ENCODE measurements at regions not wholly inside any gene's neighbourhood (a gene's known extent, or its start where the extent isn't known, plus 50 kb on each side); places are given as distances from the start of the nearest gene placed in this dataset.
A peak's percentile ranks its signal among the peaks of the same experiment; 100 is the strongest.

DNA sequence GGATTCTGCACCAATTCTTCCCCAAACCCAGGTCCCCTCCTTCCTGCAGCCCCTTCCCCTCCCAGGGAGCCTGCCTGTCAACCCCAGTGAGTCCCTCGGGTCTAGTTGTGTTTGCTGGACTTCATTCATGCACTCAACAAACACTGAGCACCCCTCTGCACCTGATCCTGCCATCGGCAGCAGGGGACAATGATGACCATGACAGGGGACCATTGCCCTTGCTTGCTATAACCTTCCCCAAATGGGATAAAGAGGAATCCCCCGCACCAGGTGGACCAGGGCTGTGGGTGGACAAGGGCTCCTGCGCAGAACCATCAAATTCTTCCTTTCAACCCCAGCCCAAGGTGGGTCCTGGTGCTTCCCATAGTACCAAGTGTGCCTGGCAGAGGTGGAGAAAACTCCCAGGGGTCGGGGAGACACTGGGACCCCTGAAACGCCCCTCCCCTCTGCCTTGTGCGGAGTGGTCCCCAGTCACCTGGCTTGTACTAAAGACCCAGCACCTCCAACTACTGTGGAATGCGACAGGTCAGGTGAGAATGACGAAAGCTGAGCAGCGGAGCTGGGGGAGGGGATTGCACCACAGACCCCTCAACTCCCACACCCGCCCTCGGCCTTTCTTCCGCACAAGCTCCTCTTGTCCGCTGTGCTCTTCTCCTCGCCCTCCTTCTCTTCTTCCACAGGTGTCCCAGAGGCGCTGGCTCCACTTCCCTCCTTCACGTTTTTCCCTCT lies 119.9 kb upstream of the ZNF217 start:
- no peak for DNase-seq

- no peak for DNase-seq
Measured at GRCh38 chr20:53712212-53712977, 118.8 kb upstream of the ZNF217 start.

DNA sequence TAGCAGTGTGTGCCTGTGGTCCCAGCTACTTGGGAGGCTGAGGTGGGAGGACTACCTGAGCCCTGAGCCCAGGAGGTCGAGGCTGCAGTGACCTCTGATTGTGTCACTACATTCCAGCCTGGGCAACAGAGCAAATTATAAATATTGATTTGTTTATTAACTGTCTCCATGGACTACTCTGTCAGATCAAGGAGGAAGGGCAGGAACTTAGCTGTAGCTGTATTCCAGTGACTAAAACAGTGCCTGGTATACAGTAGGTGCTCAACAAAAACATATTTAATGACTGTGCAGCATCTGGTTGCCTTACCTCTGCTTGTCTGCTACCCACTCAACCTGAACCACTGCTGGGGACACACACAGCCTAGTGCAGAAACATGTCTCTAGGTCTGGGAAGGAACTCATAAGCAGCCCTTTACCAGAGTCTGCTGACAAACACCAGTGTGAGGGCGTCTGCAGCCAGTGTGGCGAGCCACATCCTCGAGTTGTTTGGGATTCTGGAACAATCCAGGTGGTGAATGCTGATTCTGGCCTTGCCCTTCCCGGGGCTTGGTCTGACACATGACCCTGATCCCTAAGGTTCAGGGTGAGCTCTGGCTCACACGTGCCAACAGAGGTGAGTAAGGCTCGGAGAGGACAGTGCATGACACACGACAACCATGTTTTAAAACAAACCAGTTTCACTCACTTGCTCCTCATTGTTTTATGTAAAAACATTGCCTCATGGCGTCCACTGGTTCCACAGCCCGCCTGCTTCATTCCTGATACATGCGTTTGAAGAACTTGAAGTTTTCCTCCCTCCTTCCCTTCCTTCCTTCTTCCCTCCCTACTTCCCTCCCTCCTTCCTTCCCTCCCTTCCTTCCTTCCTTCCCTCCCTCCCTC lies 117.9 kb upstream of the ZNF217 start:
- no peak for DNase-seq

DNA sequence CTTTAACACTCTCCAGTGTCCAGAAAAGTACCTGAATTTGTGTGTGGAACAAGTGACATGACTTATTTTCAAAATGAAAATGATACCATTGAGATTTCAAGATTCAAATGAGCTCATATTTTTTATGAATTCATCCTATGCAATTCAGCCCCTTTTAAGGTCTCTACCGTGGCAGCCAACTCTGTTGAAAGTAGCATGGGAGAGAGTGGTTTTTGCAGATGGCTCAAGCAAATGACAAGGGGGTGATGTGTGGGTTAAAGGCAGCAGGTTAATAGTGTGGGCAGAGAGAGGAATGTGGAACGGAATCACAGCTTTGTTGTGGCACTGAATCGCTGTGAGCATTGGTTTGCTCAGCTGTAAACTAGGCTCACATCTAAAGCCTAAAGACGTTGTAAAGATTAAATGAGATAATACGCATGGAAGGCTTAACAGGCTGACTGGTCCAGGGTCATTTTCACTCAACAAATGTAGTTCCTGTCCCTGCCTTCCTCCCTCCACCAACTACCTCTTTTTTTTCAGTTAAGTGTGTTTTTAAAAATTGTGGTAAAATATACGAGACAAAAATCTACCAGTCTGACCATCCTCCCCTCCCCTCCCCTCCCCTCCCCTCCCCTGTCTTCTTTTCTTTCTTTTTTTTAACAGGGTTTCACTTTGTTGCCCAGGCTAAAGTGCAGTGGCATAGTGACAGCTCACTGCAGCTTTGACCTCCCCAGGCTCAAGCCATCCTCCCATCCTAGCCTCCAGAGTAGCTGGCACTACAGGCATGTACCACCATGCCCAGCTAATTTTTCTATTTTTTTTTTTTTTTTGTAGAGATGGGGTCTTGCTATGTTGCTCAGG lies 114.7 kb upstream of the ZNF217 start:
- DNase-seq, result peak; percentile 25 to 43

- peak in 1 of 2 experiments; percentile 44 for DNase-seq
Measured at GRCh38 chr20:53707371-53708055, 113.9 kb upstream of the ZNF217 start.

- DNase-seq, result peak in 1 of 2 experiments; percentile 33
Measured at GRCh38 chr20:53706466-53707370, 113.1 kb upstream of the ZNF217 start.

GRCh38 chr20:53706008-53706465 lies 112.4 kb upstream of the ZNF217 start:
- DNase-seq, result no peak

- DNase-seq, result no peak
Measured at GRCh38 chr20:53702617-53703016, 109.0 kb upstream of the ZNF217 start.

DNA sequence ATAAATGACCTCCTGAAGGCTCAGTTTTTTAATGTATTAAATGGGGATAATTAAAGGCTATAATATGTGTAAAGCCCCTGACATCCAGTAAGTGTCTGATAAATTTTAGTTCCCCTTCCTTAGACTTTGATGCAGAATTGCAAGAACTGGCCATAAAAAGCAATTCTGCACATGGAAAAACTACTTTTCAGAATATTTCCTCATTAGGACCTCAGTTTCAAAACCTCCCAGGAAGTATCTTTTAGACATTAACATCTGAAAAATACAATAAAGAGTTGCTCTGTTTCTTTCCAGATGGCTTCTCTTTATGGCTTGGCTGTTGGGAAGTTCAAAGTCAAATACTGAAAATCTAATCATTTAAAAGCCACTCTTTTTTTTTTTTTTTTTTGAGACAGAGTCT lies 106.3 kb upstream of the ZNF217 start:
- DNase-seq, result no peak

GRCh38 chr20:53699085-53699674 lies 105.5 kb upstream of the ZNF217 start:
- no peak for DNase-seq

DNA sequence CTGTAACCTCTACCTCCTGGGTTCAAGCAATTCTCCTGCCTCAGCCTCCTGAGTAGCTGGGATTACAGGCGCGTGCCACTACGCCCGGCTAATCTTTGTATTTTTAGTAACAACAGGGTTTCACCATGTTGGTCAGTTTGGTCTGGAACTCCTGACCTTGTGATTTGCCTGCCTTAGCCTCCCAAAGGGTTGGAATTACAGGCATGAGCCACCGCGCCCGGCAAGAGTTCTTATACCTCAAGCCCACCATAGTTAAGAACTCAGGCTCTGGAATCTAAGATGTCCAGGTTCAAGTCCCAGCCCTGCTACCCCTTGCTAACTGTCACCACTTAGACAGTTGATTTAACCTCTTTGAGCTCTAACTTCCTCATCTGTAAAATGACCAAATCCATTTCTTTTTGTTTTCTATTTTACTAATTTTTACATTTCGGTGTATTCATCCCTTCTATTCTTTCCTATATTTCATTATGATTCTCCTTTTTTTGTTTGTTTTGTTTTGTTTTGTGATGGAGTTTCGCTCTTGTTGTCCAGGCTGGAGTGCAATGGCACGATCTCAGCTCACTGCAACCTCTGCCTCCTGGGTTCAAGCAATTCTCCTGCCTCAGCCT lies 104.8 kb upstream of the ZNF217 start:
- DNase-seq, result no peak

DNA sequence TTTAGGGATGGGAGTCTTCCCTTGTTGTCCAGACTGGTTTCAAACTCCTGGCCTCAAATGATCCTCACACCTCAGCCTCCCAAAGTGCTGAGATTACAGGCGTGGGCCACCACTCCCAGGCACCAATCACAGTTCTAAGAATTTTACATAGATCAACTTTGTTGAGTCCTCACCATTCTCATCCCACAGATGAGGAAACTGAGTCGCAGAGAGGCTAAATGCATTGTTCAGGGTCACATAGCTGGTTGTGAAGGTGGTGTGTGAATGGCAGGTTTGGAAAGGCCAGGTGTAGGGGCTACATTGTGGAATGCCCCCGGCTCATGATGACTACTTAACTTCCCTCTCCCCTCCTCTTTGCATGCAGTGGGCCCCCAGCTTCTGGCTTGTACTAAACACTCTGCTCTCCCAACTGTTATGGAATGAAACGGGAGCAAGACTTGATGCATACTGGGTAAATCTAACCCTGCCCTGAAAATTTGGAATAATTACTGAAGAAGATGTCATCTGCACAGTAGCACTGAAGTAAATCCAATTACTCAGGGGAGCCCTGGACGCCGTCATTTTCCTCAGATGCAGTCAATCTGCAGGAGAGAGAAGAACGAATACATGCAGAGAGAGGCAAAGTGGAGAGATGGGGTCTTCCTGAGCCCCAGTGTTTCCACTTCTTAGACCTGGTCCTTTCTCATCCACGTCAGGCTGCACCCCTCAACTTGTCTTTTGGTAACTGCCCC lies 102.3 kb upstream of the ZNF217 start:
- no peak for DNase-seq

- DNase-seq, result no peak
Measured at GRCh38 chr20:53693262-53693871, 99.7 kb upstream of the ZNF217 start.

DNA sequence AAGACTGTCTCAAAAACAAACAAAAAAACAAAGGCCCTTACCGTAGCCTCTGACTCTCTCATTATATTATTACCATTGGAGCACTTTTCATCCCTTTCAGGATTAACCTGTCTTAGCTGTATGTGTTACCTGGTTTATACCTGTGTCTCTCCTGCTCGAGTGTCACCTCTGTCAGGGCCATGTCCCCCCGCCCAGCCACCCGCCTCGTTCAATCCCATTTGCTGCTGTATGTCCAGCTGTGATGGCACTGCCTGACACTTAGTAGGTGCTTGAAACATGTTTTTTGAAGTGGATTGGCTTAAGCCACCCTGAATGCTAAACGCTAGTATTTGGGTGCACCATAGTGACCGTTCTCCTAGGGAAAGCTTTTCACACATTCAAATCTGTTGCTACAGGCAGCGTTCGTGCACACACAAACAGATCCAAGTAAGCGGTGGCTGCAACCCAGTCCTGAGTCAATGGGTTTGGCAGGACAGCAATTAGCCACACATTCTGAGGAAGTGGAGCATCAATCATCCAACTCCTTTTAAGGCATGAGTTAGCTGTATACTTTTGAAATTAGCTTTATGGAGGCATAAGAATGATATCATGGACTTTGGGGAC lies 98.9 kb upstream of the ZNF217 start:
- DNase-seq, result no peak

DNA sequence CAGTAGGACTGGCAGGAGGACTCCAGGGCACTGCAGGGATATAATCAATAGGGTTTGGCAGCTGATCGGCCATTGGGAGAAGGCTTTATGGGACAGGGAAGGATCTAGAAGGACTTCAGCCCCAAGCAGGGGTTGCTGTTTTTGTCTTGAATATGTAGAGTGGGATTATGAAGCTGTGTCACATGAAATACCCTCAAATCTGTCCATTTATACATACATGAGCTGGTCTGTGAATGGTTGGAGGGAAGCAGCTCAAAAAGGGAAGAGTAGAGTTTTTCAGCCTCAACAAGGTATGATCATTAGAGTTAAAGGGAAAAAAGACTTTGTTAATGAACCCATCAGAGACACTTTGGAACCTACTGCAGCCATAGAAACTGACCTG lies 98.2 kb upstream of the ZNF217 start:
- no peak for DNase-seq

DNA sequence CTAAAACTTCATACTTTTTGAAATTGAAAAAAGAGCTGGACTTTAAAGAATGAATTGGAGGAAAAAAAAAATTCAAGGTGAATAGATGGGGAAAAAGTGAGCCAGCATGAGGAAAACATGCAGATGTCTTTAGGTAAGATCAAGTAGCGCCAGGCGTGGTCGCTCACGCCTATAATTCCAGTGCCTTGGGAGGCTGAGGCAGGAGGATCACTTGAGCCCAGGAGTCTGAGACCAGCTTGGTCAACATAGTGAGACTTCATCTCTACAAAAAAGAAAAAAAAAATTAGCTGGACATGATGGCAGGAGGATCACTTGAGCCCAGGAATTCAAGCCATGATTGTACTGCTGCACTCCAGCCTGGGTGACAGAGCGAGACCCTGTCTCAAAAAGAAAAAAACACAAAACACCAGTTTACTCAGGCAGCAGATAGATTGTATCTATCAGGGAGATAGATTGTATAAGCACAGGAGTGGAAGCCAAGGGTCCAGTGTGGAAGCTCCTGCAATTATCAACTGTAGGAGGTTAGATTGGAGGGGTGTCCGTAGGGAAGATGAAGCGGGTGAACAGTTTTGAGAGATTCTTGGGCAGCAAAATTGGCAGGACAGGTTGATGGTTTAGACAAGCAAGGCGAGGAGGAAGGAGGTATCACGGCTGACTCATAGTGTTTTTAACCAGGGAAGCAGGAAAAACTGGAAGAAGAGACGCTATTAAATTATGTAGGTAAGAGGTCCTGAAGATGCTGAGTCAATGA lies 97.6 kb upstream of the ZNF217 start:
- no peak for DNase-seq

- no peak for DNase-seq
Measured at GRCh38 chr20:53688085-53688484, 94.4 kb upstream of the ZNF217 start.

Data from stimulated activated CD4-positive, alpha-beta T cell treated with anti-CD3 and anti-CD28 coated beads, Interleukin-4, amount 100 ng/mL, for 4 hours (primary cell).